Liver (tissue), 8 donors: ENCODE measurements at regions not wholly inside any gene's neighbourhood (a gene's known extent, or its start where the extent isn't known, plus 50 kb on each side); places are given as distances from the start of the nearest gene placed in this dataset.

ENCODE experiments used
- DNase-seq: peaks from one replicate; pipeline ENCODE4 v3.0.0-alpha.2; 2017; ENCODE audit warnings: low spot score
- H3K27ac ChIP-seq, 2 donors: one replicate each; pipeline ENCODE4 v1.7.0; 2013; ENCODE audit warnings: inconsistent platforms in 2 of 2, low read length in 2 of 2, control low read depth in 1 of 2, low read depth in 1 of 2, mild to moderate bottlenecking in 1 of 2
- H3K27me3 ChIP-seq, 4 donors: one replicate each; pipeline versions ENCODE4 v1.6.1 to v1.7.0; 2013; ENCODE audit warnings: low read length in 3 of 4, inconsistent platforms in 1 of 4, mild to moderate bottlenecking in 1 of 4, moderate library complexity in 1 of 4; ENCODE audit not compliant: control insufficient read depth in 4 of 4, insufficient read depth in 4 of 4
- H3K36me3 ChIP-seq, 4 donors: one replicate each; pipeline versions ENCODE4 v1.6.1 to v1.7.0; 2013; ENCODE audit warnings: low read length in 3 of 4, mild to moderate bottlenecking in 3 of 4, low read depth in 1 of 4, moderate library complexity in 1 of 4; ENCODE audit not compliant: control insufficient read depth in 4 of 4, insufficient read depth in 3 of 4
- H3K4me1 ChIP-seq, 4 donors: one replicate each; pipeline versions ENCODE4 v1.6.1 to v1.7.0; 2013; ENCODE audit warnings: low read length in 3 of 4, mild to moderate bottlenecking in 3 of 4, moderate library complexity in 1 of 4; ENCODE audit not compliant: control insufficient read depth in 4 of 4, insufficient read depth in 4 of 4
- H3K4me3 ChIP-seq, 3 donors: one replicate each; pipeline versions ENCODE4 v1.6.1 to v1.7.0; 2013; ENCODE audit warnings: low read length in 3 of 3, control low read depth in 1 of 3, low read depth in 1 of 3, mild to moderate bottlenecking in 1 of 3
- H3K9ac ChIP-seq, 2 donors: one replicate each; pipeline ENCODE4 v1.7.0; 2013; ENCODE audit warnings: low read length in 2 of 2, mild to moderate bottlenecking in 2 of 2, moderate library complexity in 2 of 2, control low read depth in 1 of 2, low read depth in 1 of 2
- H3K9me3 ChIP-seq, 4 donors: one replicate each; pipeline versions ENCODE4 v1.6.1 to v1.7.0; 2013; ENCODE audit warnings: low read length in 3 of 4; ENCODE audit not compliant: control insufficient read depth in 4 of 4
- CTCF ChIP-seq: fragments of 150-350 bp; IDR thresholded peaks from 2 replicates; pipeline ENCODE4 v1.5.1; 2017; ENCODE audit warnings: improper control_type of control experiment, low read depth, low read length; ENCODE audit not compliant: missing input control
- FOXA1 ChIP-seq: IDR thresholded peaks from 2 replicates; pipeline ENCODE4 v1.6.1; 2016; ENCODE audit warnings: antibody characterized with exemption
- GABPA ChIP-seq, 2 donors: IDR thresholded peaks in 1 of 2; conservative IDR thresholded peaks in 1 of 2; 2 replicates each; pipeline ENCODE4 v1.6.1; 2016; ENCODE audit warnings: antibody characterized with exemption in 2 of 2, mild to moderate bottlenecking in 1 of 2, moderate library complexity in 1 of 2
- HNF4A ChIP-seq, 2 donors: conservative IDR thresholded peaks; 2 replicates each; pipeline ENCODE4 v1.6.1; 2016; ENCODE audit warnings: antibody characterized with exemption in 2 of 2, mild to moderate bottlenecking in 2 of 2
- HNF4G ChIP-seq: IDR thresholded peaks from 2 replicates; pipeline ENCODE4 v1.6.1; 2016; ENCODE audit warnings: antibody characterized with exemption
- NR2F2 ChIP-seq: IDR thresholded peaks from 2 replicates; pipeline ENCODE4 v1.6.1; 2016; ENCODE audit warnings: antibody characterized with exemption
- RXRA ChIP-seq, 2 donors: IDR thresholded peaks; 2 replicates each; pipeline ENCODE4 v1.6.1; 2017 to 2018; ENCODE audit warnings: antibody characterized with exemption in 2 of 2, mild to moderate bottlenecking in 1 of 2
- SP1 ChIP-seq: IDR thresholded peaks from 2 replicates; pipeline ENCODE4 v1.6.1; 2018; ENCODE audit warnings: antibody characterized with exemption, mild to moderate bottlenecking
- WGBS: extraction: QIAGEN DNeasy Blood & Tissue Kit; methylation state at CpG from one replicate; pipeline ENCODE4 v1.1.7; 2013; 5-methylcytosine and 5-hydroxymethylcytosine counted together
- TF ChIP-seq, protein P1 (sequence below): IDR thresholded peaks from 2 replicates; pipeline ENCODE4 v1.6.1; 2016; ENCODE audit warnings: antibody characterized with exemption
- TF ChIP-seq, protein P2 (sequence below): IDR thresholded peaks from 2 replicates; pipeline ENCODE4 v1.6.1; 2016; ENCODE audit warnings: antibody characterized with exemption
- donor health status: healthy.
- donor health status: healthy.
- donor health status: healthy.
- donor health status: healthy.
- donor health status: healthy.

DNA sequence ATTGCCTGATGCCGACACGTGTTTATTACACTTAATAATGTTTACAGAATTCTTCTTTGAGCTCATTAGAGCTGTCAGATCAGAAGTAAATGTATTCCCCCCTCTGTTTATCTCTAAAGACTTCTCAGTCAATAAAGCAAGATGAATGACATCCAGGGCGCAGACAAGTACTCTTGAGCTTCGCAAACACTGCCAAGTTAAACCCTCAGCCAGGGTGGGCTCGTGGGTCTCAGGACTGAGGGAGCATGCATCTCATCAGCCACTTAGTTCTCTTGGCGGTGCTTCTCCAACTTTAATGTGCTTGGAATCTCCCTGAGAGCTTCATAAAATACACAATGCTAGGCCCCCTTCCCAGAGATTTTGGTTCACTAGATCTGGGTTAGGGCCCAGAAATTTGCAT, 333.9 kb upstream of the THRB start:
- no peak for DNase-seq
- H3K27me3 ChIP-seq, result peaks cover 0 to 9% (median 2%) of the 10 kb centered on the region in 4 donors
- no peak overlapping the region for H3K27ac ChIP-seq
- no peak overlapping the region for H3K9ac ChIP-seq
- peaks cover 0 to 5% (median under 1%) of the 10 kb centered on the region in 4 donors for H3K9me3 ChIP-seq
- TF ChIP-seq, protein P1, sequence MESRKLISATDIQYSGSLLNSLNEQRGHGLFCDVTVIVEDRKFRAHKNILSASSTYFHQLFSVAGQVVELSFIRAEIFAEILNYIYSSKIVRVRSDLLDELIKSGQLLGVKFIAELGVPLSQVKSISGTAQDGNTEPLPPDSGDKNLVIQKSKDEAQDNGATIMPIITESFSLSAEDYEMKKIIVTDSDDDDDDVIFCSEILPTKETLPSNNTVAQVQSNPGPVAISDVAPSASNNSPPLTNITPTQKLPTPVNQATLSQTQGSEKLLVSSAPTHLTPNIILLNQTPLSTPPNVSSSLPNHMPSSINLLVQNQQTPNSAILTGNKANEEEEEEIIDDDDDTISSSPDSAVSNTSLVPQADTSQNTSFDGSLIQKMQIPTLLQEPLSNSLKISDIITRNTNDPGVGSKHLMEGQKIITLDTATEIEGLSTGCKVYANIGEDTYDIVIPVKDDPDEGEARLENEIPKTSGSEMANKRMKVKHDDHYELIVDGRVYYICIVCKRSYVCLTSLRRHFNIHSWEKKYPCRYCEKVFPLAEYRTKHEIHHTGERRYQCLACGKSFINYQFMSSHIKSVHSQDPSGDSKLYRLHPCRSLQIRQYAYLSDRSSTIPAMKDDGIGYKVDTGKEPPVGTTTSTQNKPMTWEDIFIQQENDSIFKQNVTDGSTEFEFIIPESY, result no peak
- TF ChIP-seq CTCF (no peak), FOXA1 (no peak), HNF4G (no peak), NR2F2 (no peak)
- WGBS, result 42% methylated on average over 6 of the region's 6 CpGs
- H3K4me3 ChIP-seq, result no peak overlapping the region
- H3K36me3 ChIP-seq, result no peaks in the 10 kb centered on the region
- H3K4me1 ChIP-seq, result peaks cover 2 to 11% (median 6%) of the 10 kb centered on the region in 4 donors

- Histone ChIP-seq H3K9ac (no peak overlapping the region), H3K4me1 (peaks cover 2 to 11% (median 6%) of the 10 kb centered on the region in 4 donors), H3K27ac (no peak overlapping the region), H3K27me3 (peaks cover 0 to 9% (median 2%) of the 10 kb centered on the region in 4 donors), H3K4me3 (peak overlapping the region in 1 of 3 donors; percentile 53), H3K9me3 (peaks cover 0 to 5% (median under 1%) of the 10 kb centered on the region in 4 donors), H3K36me3 (no peaks in the 10 kb centered on the region)
- TF ChIP-seq, protein P2, sequence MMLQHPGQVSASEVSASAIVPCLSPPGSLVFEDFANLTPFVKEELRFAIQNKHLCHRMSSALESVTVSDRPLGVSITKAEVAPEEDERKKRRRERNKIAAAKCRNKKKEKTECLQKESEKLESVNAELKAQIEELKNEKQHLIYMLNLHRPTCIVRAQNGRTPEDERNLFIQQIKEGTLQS, result no peak
- TF ChIP-seq RXRA (IDR thresholded peaks at IDR 0.05), result no peak
- no peak for TF ChIP-seq HNF4A (conservative IDR thresholded peaks at IDR 0.05)
- TF ChIP-seq NR2F2, result no peak
- no peak for TF ChIP-seq SP1
- TF ChIP-seq HNF4G, result no peak
- TF ChIP-seq GABPA (IDR thresholded peaks at IDR 0.05 in 1 of 2, conservative IDR thresholded peaks at IDR 0.05 in 1 of 2), result no peak
- TF ChIP-seq CTCF, result no peak
- TF ChIP-seq, protein P1, result no peak
- WGBS, result 5% methylated on average over 51 of the region's 51 CpGs
- DNase-seq, result peak; percentile 38
Observed at GRCh38 chr3:24829011-24829581, 334.4 kb upstream of the THRB start.
